ENCODE measurements at regions not wholly inside any gene's neighbourhood (a gene's known extent, or its start where the extent isn't known, plus 50 kb on each side); places are given as distances from the start of the nearest gene placed in this dataset.

GRCh38 chr5:26647781-26648180 lies 390.6 kb downstream of the CDH9 start:
- TF ChIP-seq, protein P1, sequence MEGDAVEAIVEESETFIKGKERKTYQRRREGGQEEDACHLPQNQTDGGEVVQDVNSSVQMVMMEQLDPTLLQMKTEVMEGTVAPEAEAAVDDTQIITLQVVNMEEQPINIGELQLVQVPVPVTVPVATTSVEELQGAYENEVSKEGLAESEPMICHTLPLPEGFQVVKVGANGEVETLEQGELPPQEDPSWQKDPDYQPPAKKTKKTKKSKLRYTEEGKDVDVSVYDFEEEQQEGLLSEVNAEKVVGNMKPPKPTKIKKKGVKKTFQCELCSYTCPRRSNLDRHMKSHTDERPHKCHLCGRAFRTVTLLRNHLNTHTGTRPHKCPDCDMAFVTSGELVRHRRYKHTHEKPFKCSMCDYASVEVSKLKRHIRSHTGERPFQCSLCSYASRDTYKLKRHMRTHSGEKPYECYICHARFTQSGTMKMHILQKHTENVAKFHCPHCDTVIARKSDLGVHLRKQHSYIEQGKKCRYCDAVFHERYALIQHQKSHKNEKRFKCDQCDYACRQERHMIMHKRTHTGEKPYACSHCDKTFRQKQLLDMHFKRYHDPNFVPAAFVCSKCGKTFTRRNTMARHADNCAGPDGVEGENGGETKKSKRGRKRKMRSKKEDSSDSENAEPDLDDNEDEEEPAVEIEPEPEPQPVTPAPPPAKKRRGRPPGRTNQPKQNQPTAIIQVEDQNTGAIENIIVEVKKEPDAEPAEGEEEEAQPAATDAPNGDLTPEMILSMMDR (conservative IDR thresholded peaks at IDR 0.05 in 1 of 2, IDR thresholded peaks at IDR 0.05 in 1 of 2; ENCODE audit: low read depth in 1 of 2, low read length in 2 of 2): no peak
- no peak for TF ChIP-seq EZH2 (IDR thresholded peaks at IDR 0.05; ENCODE audit: low read length, missing control alignments)
